Stimulated activated naive B cell treated with anti-CD40 and anti-IgM and Interleukin-4, amounts not matched to agents 10 μg/mL and 1 μg/mL and 100 μg/mL, for 72 hours (primary cell): ENCODE measurements at regions not wholly inside any gene's neighbourhood (a gene's known extent, or its start where the extent isn't known, plus 50 kb on each side); places are given as distances from the start of the nearest gene placed in this dataset.

ENCODE experiments used
- ATAC-seq, 2 donors: fragments of 150-1000 bp; cut with Tn5 transposase; replicated peaks; 2 replicates each; pipeline ENCODE4 v1.10.0; 2021; ENCODE audit warnings: moderate library complexity in 1 of 2
- DNase-seq: peaks from one replicate; pipeline ENCODE4 v3.0.0; 2021
- H3K27ac Mint-ChIP-seq: one replicate; pipeline ENCODE4 v1.8.0; 2022; ENCODE audit warnings: mild to moderate bottlenecking, mixed read lengths
- H3K27me3 Mint-ChIP-seq, 2 donors: one replicate each; pipeline ENCODE4 v1.8.0; 2022; ENCODE audit warnings: mixed read lengths in 2 of 2
- H3K36me3 Mint-ChIP-seq, 2 donors: one replicate each; pipeline ENCODE4 v1.8.0; 2022; ENCODE audit warnings: mixed read lengths in 2 of 2, mild to moderate bottlenecking in 1 of 2
- H3K4me1 Mint-ChIP-seq, 2 donors: one replicate each; pipeline ENCODE4 v1.8.0; 2022; ENCODE audit warnings: mixed read lengths in 2 of 2, mild to moderate bottlenecking in 1 of 2
- H3K4me3 Mint-ChIP-seq, 2 donors: one replicate each; pipeline ENCODE4 v1.8.0; 2022; ENCODE audit warnings: mild to moderate bottlenecking in 2 of 2, mixed read lengths in 2 of 2, moderate library complexity in 1 of 2
- H3K9me3 Mint-ChIP-seq, 2 donors: one replicate each; pipeline ENCODE4 v1.8.0; 2022; ENCODE audit warnings: mixed read lengths in 2 of 2, mild to moderate bottlenecking in 1 of 2

- Mint-ChIP-seq H3K4me3 (no peak overlapping the region), H3K9me3 (peaks cover 30 to 35% of the 10 kb centered on the region in 2 donors), H3K27ac (no peak overlapping the region), H3K36me3 (peaks cover 13 to 24% of the 10 kb centered on the region in 2 donors), H3K4me1 (no peaks in the 10 kb centered on the region), H3K27me3 (peaks cover 0 to 13% of the 10 kb centered on the region in 2 donors)
- ATAC-seq (no peak), DNase-seq (no peak)
Observed at GRCh38 chr21:38887749-38888148, 82.0 kb downstream of the ETS2 start.

GRCh38 chr21:38887062-38887686 lies 81.4 kb downstream of the ETS2 start:
- peaks cover 13 to 24% of the 10 kb centered on the region in 2 donors for H3K36me3 Mint-ChIP-seq
- H3K4me3 Mint-ChIP-seq, result no peak overlapping the region
- no peak for DNase-seq
- no peak overlapping the region for H3K27ac Mint-ChIP-seq
- H3K4me1 Mint-ChIP-seq, result no peaks in the 10 kb centered on the region
- H3K9me3 Mint-ChIP-seq, result peaks cover 30 to 35% of the 10 kb centered on the region in 2 donors
- H3K27me3 Mint-ChIP-seq, result peaks cover 0 to 13% of the 10 kb centered on the region in 2 donors
- no peak for ATAC-seq

GRCh38 chr21:38885909-38886308 lies 80.2 kb downstream of the ETS2 start:
- Mint-ChIP-seq H3K27me3 (peaks cover 0 to 13% of the 10 kb centered on the region in 2 donors), H3K4me1 (no peaks in the 10 kb centered on the region), H3K27ac (no peak overlapping the region), H3K36me3 (peaks cover 13 to 23% of the 10 kb centered on the region in 2 donors), H3K9me3 (peaks cover 34% of the 10 kb centered on the region in 2 donors), H3K4me3 (no peak overlapping the region)
- DNase-seq, result no peak
- ATAC-seq, result no peak

GRCh38 chr21:38884440-38884839 lies 78.7 kb downstream of the ETS2 start:
- Mint-ChIP-seq H3K4me3 (no peak overlapping the region), H3K36me3 (peaks cover 13 to 23% of the 10 kb centered on the region in 2 donors), H3K27me3 (peaks cover 0 to 5% of the 10 kb centered on the region in 2 donors), H3K4me1 (no peaks in the 10 kb centered on the region), H3K27ac (no peak overlapping the region), H3K9me3 (peaks cover 26 to 29% of the 10 kb centered on the region in 2 donors)
- DNase-seq (no peak), ATAC-seq (no peak)

GRCh38 chr21:38883142-38883541 lies 77.4 kb downstream of the ETS2 start:
- Mint-ChIP-seq H3K4me3 (no peak overlapping the region), H3K36me3 (peaks cover 13 to 23% of the 10 kb centered on the region in 2 donors), H3K4me1 (no peaks in the 10 kb centered on the region), H3K9me3 (peaks cover 24 to 29% of the 10 kb centered on the region in 2 donors), H3K27me3 (peaks cover 0 to 5% of the 10 kb centered on the region in 2 donors), H3K27ac (no peak overlapping the region)
- DNase-seq, result no peak
- ATAC-seq, result no peak

- H3K36me3 Mint-ChIP-seq, result peaks cover 6 to 11% of the 10 kb centered on the region in 2 donors
- peaks cover 23% of the 10 kb centered on the region in 2 donors for H3K9me3 Mint-ChIP-seq
- no peak overlapping the region for H3K27ac Mint-ChIP-seq
Observed at GRCh38 chr21:38881131-38881530, 75.4 kb downstream of the ETS2 start.

GRCh38 chr21:38880577-38880966 lies 74.8 kb downstream of the ETS2 start:
- H3K9me3 Mint-ChIP-seq, result peaks cover 19 to 20% of the 10 kb centered on the region in 2 donors
- H3K27ac Mint-ChIP-seq, result no peak overlapping the region
- peaks cover 6 to 11% of the 10 kb centered on the region in 2 donors for H3K36me3 Mint-ChIP-seq
- DNase-seq, result no peak
- ATAC-seq, result no peak
- no peak overlapping the region for H3K4me3 Mint-ChIP-seq
- peaks cover 4 to 6% of the 10 kb centered on the region in 2 donors for H3K27me3 Mint-ChIP-seq
- no peaks in the 10 kb centered on the region for H3K4me1 Mint-ChIP-seq

More at GRCh38 chr21:38881131-38881530, 75.4 kb downstream of the ETS2 start:
- Mint-ChIP-seq H3K27me3 (peaks cover 4 to 6% of the 10 kb centered on the region in 2 donors), H3K4me1 (no peaks in the 10 kb centered on the region), H3K4me3 (no peak overlapping the region)
- DNase-seq (no peak), ATAC-seq (no peak)

GRCh38 chr21:38879912-38880576 lies 74.3 kb downstream of the ETS2 start:
- H3K4me3 Mint-ChIP-seq, result no peak overlapping the region
- no peak overlapping the region for H3K27ac Mint-ChIP-seq
- peaks cover 19 to 20% of the 10 kb centered on the region in 2 donors for H3K9me3 Mint-ChIP-seq
- no peak for ATAC-seq
- H3K27me3 Mint-ChIP-seq, result peaks cover 4 to 6% of the 10 kb centered on the region in 2 donors
- no peak for DNase-seq
- peaks cover 6 to 11% of the 10 kb centered on the region in 2 donors for H3K36me3 Mint-ChIP-seq
- no peaks in the 10 kb centered on the region for H3K4me1 Mint-ChIP-seq

- no peak for ATAC-seq
- H3K9me3 Mint-ChIP-seq, result peaks cover 13 to 14% of the 10 kb centered on the region in 2 donors
- H3K4me1 Mint-ChIP-seq, result no peaks in the 10 kb centered on the region
- no peak overlapping the region for H3K27ac Mint-ChIP-seq
- DNase-seq, result no peak
- H3K36me3 Mint-ChIP-seq, result peaks cover 0 to 5% of the 10 kb centered on the region in 2 donors
- no peak overlapping the region for H3K4me3 Mint-ChIP-seq
- peaks cover 8 to 10% of the 10 kb centered on the region in 2 donors for H3K27me3 Mint-ChIP-seq
Observed at GRCh38 chr21:38878379-38879179, 72.8 kb downstream of the ETS2 start.

- Mint-ChIP-seq H3K4me1 (peaks cover 0 to 2% of the 10 kb centered on the region in 2 donors), H3K4me3 (no peak overlapping the region), H3K27ac (no peak overlapping the region), H3K9me3 (peaks cover 6 to 10% of the 10 kb centered on the region in 2 donors), H3K27me3 (peaks cover 21 to 27% of the 10 kb centered on the region in 2 donors), H3K36me3 (peaks cover 0 to 2% of the 10 kb centered on the region in 2 donors)
- ATAC-seq, result no peak
- DNase-seq, result no peak
Observed at GRCh38 chr21:38875694-38876492, 70.2 kb downstream of the ETS2 start.
